Fibroblast of peridontal ligament (primary cell): ENCODE measurements at regions not wholly inside any gene's neighbourhood (a gene's known extent, or its start where the extent isn't known, plus 50 kb on each side); places are given as distances from the start of the nearest gene placed in this dataset.

Experiments used
- DNase-seq: peaks from one replicate; pipeline ENCODE4 v3.0.0-alpha.2; 2010; ENCODE audit errors: extremely low read depth

GRCh38 chr1:40914927-40915569 lies 52.9 kb upstream of the CITED4 start:
- DNase-seq: no peak

- DNase-seq: no peak
These were observed 53.4 kb upstream of the CITED4 start for GRCh38 chr1:40915581-40915980.

- no peak for DNase-seq
These were observed 56.0 kb upstream of the CITED4 start for GRCh38 chr1:40917995-40918711.

DNA sequence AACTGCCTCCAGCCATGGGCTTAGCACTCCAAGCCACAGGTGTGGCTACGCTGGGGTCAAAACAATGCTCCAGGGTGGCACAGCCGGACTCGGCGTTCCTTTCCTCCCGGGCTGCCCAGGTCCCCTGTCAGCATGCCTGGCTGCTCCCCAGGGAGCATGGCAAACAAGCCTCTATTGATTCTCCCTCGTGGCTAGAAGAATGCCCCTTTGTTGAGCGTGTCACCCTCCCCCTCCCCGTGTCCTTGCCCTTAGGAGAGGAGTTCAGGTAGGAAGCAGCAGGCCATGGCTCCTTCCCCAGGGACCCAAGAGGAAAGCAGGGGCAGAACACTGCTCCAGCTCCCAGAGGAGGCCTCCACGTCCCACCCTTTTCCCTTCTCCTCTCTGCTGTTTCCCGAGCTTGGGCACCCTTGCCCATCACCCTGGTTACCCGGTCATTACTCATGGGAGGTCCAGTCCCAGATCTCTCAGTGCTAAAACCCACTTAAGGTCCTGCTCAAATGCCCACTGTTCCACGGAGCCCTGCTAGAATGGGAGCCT lies 57.4 kb upstream of the CITED4 start:
- DNase-seq: no peak

DNA sequence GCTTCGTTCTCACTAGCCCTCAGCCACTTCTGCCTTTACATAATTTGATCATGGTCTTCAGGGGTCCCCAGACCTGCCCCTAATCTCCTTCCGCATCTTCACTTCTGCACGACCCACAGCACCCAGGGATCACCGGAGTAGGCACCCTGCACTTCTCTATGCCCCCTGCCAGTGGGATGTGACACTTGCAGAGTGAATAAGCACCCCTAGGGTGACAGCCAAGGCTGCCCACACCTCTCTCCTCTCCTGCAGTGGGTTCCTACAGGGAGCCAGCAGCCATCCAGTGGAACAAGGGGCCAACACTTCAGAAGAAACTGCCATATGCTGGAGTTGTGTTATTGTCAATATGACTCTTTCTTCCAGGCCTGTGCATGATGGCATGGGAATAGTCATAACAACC lies 58.0 kb upstream of the CTPS1 start:
- DNase-seq: no peak

DNA sequence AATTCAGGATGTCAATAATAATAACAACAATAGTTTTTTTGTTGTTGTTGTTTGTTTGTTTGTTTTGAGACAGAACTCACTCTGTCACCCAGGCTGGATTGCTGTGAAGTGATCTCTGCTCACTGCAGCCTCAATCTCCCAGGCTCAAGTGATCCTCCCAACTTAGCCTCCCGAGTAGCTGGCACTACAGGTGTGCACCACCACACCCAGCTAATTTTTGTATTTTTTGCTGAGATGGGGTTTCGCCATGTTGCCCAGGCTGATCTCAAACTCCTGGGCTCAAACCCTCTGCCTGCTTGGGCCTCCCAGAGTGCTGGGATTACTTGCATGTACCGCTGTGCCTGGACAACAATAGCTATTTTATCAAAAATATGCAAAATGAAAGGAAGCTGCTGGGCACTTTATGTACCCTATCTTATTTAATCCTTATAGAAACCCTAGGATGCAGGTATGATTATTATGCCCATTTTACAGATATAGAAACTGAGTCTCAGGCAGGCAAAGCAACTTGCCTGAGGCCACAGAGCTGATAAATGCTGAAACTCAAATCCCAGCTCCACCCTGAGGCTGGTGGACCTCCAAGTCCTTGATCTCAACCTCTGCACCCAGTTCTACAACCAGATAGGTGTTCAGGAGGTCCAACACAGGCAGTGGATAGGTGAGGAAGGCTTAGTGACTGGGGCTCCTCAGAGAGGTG lies 57.4 kb upstream of the CTPS1 start:
- no peak for DNase-seq

GRCh38 chr1:40922969-40923368 lies 56.5 kb upstream of the CTPS1 start:
- no peak for DNase-seq

DNA sequence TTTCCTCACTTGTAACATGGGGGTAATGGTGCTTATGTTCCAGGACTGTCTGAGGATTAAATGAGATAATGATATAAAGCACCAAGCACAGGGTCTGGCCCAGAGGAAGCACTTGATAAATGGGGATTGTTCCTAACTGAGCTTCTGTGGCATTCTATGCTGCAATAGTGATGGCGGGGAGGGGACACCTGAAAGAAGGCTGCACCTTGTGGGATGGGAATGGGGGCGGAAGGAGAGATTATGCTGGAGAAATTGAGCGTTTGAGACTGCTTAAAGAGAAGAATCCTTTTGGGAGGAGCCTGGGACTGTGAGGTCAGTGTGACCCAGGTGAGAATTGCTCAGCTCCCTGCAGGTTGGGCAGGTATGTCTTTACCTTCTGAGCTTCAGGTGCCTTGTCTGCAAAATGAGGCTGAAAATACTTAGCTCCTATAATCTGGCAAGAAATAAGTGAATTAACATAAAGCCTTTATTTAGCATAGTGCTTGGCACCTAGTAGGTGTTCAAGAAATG lies 55.9 kb upstream of the CTPS1 start:
- no peak for DNase-seq

DNA sequence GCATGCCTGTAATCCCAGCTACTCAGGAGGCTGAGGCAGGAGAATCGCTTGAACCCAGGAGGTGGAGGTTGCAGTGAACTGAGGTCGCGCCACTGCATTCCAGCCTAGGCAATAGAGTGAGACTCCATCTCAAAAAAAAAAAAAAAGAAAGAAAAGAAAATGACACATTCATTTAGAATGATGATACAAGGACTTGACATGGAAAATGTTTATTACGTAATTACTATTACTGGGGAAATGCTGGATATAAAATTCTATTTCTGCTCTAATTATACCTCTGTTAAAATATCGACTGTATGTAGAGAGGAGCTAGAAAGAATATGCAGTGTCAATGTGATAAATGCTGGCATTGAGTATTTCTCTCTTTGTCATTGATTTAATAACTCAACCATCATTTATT lies 54.7 kb upstream of the CTPS1 start:
- no peak for DNase-seq

DNA sequence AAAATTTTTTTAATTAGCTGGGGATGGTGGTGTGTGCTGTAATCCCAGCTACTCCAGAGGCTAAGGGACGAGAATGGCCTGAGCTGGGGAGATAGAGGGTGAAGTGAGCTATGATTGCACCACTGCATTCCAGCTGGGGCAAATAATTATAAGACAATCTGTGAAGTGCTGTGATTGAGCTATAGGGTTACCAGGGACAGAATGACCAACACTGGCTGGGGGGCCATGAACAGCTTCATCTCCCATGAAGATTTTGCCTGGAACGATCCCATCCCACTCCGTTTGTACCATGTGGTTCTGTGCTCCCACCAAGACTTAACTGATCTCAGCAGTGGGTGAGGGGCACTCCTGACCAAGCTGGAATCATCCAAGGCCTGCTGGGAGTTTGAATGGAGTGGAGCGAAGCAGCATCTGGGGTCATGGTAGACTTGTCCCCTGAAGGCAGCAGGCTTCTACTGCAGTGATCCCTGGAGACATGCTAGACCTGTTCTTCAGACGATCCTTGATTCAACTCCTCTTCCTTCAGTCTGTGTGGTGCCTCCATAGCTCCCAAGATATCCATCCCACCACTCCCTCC lies 53.6 kb upstream of the CTPS1 start:
- no peak for DNase-seq

DNA sequence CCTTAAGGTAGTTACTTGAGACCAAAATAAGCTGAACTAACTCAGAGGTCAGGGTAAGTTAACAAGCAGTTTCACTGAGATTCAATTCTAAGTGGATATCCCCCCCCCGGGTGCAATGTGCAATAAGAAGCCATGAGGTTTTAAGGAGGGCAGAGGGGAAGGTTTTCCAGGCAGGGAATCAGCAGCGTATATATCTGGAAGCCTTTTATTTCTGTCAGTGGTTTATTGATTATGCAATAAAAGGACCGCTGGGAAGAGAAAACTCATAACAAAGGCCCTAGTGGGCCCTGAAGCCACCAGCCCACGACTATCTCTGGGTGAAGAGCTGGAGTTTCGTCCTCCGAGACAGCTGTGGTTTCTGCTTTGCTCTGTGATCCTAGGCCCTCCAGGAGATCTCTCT lies 53.1 kb upstream of the CTPS1 start:
- peak; percentile 70 for DNase-seq

- DNase-seq: no peak
These were observed 51.7 kb upstream of the CTPS1 start for GRCh38 chr1:40927781-40928180.

- no peak for DNase-seq
These were observed 50.8 kb upstream of the CTPS1 start for GRCh38 chr1:40928699-40929098.

DNA sequence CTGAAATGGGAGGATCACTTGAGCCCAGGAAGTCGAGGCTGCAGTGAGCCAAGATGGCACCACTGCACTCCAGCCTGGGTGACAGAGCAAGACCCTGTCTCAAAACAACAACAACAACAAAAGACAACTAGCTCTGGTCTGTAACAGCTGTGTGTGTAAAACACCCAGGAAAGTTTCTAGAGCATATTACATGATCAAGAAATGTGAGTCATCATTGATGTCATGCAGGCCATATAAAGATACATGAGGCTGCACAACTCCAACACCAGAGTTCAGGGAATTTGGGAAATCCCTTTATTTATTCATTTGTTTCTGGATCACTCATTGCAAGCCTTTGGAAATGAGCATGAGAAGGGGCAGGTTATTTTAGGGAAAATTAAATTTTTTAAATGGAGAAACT lies 50.3 kb upstream of the CTPS1 start:
- peak; percentile 39 for DNase-seq
